ENCODE measurements at regions not wholly inside any gene's neighbourhood (a gene's known extent, or its start where the extent isn't known, plus 50 kb on each side); places are given as distances from the start of the nearest gene placed in this dataset.

DNA sequence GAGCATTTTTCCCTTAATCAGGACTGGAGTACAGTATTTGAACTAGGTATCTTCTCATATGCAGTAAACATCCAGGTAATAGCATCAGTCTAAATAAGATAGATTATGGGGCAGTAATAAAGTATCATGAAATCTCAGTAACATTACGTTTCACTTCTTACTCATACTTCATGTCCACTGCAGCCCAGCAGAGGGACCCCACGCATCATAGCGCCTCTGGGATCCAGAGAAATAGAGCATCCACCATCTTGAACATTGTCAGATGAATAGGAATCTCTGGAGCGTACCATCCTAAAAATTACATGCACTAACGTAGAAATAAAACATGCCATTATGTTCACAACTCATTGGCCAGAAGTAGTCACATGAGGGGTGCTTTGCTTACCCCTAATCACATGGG, 499.0 kb downstream of the CPS1 start:
- DNase-seq (ENCODE audit: low spot score): no peak
- FAIRE-seq: no peak

DNA sequence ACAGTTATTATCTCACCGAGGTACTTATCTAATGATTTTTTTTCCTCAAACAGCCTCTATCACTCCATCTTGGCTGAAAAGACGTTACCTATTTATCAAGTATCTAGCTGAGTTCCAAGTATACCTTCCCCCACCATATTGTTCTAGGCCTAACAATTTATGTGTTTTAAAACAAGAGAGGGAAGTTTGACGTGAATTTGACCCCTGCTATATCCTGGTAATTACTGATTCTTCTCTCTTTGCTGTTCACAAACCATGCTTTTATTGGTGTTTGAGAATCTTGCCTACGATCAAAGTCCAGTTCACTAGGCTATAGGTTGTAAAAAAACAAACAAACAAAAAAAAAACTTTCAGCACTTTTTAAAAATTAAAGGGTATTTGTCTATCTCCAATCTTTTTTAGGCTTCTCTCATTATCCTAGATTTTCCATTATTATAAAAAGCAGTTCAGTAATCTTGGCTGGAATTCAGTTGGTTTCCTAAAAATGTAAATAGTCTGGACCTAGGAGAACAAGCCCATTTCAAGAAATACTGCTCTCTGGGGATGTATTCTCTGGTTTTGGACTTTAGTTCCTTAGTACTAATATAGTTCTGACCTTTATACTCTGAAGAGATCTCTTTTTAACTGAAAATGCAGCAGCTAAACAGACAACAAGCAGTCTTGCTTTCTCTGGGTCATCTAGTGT, 505.4 kb downstream of the CPS1 start:
- FAIRE-seq: no peak
- DNase-seq (ENCODE audit: low spot score): no peak

DNA sequence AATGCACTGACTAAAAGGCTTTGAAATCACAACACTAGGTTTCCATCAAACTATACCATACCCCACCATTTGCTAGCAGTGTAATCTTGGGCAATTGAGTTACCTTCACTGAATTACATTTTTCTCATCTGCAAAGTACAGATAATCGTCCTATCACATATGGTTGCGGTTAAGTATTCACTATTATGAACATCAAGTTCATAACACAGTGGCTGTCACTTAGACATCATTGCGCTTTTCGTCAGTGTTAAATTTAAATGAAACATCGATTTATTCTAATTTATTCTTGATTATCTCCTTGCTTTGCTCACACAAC, 505.9 kb downstream of the CPS1 start:
- FAIRE-seq: no peak
- DNase-seq (ENCODE audit: low spot score): no peak

DNA sequence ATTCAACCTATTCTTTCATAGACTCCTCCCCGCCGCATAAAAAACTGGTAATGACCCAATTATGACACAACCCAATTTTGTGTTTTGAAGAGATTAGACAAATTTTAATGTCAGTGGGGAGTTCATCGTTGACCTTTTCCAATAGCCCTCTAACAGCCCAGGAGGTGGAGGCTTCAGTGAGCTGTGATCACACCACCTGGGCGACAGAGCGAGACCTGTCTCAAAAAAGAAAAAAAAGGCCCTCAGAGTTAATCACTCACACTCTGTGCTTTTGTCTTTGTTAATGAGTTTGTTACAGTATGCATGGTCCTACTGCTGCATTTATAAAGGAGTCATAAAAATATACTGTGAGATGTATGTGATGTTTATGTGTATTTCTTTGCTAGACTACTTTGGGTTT, 510.6 kb downstream of the CPS1 start:
- FAIRE-seq (no peak), DNase-seq (ENCODE audit: low spot score) (no peak)

DNA sequence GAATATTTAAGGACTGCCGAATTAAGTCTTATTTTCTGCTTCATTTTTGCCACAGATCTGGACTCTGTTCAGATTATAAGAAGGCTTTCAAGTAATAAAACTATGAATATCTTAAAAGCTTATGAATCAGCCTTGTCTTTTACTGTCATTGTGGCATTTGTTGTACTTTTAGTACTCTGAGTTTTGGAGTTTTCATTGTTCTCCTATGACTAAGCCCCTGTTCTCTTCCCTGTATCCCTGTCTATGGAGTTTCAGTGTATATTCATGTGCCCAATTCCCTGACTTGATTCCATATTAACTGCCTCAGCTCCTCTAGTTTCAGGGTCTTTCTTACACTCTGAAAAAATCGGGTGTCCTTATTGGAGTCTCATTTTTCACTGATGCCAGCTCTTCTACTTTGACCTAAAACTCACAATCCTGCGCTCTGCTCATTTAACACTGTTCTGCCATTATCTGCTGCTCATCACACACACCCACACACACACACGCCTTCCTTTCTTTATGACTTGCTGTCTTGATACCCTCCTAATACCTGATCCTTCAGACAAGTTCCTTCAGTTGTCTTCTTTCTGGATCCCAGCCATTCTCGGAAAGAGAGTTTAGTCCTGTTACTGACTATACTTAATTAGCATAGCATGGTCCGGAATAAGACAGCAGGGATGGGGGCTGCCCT, 511.8 kb downstream of the CPS1 start:
- FAIRE-seq (no peak), DNase-seq (ENCODE audit: low spot score) (no peak)

DNA sequence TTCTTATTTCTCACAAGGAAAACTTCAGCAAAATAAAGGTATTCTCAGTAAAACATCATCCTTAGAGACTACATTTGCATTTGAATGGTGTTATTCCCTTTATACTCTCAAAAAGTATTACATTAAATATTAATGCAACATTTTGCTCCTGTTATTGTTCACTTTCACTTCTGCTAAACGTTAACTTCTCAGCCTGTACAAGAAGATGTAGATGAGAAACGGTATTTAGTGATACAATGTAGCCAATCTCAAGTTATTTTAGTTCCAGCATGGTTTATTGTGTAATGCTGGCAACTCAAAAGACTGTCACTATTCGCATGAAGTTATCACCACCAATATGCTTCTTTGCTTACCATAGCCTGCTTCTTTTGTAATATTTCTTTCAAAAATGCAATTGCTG, 514.1 kb downstream of the CPS1 start:
- no peak for DNase-seq (ENCODE audit: low spot score)
- no peak for FAIRE-seq

DNA sequence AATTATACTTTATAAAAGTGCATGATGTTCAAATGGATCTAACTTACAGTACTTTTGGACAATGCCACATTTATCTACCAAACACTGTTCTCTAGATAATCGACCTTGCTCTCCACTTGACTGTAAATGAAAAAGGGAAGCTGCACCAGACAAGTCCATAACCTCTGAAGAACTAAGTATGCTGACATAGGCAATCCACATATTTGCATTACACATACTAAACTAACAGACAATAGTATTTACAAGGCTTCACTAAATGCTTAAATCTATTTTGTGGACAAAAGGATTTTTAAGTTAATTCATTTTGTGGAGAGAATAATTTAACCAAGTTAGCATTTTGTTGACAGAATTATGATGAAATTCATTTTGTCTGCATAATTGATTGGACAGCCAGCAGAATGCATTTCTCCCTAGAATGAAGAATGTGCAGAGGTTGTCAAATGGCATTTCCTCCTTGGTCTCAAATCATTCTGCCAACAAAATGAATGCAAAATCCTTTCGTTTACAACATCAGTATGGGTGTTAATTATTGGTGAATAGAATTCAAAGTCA, 520.9 kb downstream of the CPS1 start:
- FAIRE-seq: no peak
- DNase-seq (ENCODE audit: low spot score): no peak

DNA sequence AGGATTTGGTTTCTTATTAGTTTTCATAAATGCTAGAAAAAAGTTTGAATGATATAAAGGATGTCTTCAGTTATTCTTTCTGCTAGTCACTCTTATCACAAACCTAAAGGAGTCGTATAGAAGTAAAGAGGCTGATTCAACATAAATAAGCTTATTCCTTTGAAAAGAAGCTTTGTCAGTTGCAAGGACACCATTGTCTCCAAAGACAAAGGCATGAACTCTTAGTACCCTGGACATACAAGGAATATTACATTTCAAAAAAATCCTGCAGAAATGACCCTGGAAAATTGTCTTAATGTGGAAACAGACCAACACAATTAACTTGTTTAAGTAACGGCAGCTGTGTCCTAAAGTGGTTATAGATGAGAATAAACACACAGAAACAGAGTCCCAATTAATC, 528.0 kb downstream of the CPS1 start:
- FAIRE-seq: no peak
- DNase-seq (ENCODE audit: low spot score): no peak

DNA sequence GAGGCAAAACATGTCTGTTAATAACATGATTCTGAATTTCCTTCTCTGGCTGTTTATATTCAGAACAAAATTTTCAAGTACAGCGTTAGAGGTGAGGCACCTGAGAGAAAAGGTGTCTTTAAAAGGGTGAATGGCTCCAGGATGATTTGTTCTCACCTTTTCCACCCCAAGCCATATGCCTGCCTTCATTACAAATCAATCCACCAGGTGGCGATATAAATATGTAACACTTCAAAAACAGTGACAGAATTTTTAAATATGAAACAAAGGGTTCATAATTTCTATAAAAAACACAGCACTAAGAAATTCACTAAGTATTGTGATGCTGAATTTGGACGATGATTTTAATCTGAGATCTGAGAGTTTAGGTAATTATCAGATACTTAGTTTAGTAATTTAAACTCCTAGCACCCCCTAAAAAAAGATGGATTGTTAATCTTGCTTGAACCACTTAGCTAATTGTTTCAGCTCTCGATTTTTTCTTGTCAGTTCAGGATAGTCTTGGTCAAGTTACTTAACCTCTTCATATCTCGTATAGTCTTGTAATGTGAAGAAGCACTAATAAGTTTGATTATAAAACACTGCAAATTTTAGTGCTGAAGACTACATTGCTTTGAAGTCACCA, 528.8 kb downstream of the CPS1 start:
- DNase-seq (ENCODE audit: low spot score): peak; percentile 6
- peak; percentile 55 for FAIRE-seq

DNA sequence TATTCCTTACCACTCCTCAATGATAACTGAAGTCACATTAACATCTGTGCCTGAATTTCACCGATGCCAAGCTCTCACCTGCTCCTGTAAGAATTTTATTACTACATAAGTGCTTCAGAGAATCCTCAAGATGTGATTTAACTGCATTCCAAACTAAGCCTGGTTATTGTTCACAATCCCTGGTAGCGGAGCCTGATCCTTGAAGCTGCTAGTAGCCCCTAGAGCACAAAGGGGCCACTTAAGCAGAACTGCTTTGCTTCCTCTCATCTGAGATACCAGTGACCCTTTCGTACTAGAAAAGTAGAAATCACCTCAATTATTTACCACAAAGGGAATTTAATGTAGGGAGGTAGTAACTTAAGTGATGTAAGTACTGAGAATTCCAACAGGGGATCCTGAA, 529.6 kb downstream of the CPS1 start:
- no peak for FAIRE-seq

DNA sequence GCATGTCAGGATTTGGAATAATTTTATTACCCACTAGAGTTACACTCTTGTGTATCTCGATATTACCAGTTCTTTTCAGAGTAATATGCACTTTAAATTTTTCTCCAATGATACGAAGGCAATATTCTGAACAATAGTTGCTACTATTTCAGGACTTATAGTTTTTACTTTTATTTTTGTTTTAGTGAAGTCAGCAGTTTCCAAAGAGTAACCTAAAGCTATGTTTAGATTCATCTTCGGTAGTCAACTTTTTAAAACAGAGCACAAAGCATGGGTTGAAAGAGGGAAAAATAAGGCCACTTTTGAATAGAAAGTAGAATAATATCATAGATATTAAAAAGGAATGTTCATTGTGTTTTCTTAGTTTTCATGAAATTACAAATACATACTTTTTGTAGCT, 532.7 kb downstream of the CPS1 start:
- no peak for DNase-seq (ENCODE audit: low spot score)
- no peak for FAIRE-seq

More for the DNA sequence above, 529.6 kb downstream of the CPS1 start:
- no peak for DNase-seq (ENCODE audit: low spot score)

DNA sequence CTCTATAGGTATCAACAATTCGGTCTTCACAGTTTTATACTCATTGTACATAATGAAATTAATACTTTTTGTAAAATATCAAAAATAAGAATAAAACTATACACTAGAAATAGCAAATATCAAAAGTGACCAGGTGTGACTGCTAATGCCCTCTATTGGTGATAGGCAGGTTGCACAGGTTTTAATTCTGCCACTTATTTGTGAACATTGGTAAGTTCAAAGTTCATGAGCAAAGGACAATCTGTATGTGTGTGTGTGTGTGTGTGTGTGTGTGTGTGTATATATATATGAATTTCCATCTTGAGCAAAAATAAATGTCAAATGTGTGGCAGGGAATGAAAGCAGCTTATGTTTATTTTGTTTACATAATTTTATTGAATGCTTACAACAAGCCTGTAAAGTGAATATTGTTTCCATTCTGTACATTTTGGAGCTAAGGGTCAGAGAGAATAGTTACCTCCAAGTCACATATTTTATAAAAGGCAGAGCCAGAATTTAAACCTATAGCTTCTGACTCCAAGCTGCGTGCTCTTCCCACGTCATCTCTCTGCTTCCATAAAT, 537.4 kb downstream of the CPS1 start:
- DNase-seq (ENCODE audit: low spot score) (no peak), FAIRE-seq (no peak)

DNA sequence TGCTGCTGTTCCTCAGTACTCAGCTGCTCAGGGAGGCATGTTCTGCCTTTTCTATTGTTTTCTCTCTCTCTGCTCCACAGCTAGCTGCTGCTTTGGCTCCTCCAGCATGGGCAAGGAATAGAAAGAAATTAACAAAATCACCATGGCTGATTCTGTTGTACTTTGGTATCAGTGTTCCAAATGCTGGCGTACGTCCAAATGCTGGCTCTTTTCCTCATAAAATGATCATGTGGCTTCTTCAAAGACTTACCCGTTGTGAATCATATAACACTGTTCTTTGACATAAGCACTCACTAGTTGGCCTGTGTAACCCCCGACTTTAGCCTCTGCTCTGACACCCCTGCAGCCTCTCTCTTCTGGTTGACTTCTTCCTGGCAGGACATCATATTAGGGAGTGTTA, 547.6 kb downstream of the CPS1 start:
- no peak for DNase-seq (ENCODE audit: low spot score)
- no peak for FAIRE-seq

DNA sequence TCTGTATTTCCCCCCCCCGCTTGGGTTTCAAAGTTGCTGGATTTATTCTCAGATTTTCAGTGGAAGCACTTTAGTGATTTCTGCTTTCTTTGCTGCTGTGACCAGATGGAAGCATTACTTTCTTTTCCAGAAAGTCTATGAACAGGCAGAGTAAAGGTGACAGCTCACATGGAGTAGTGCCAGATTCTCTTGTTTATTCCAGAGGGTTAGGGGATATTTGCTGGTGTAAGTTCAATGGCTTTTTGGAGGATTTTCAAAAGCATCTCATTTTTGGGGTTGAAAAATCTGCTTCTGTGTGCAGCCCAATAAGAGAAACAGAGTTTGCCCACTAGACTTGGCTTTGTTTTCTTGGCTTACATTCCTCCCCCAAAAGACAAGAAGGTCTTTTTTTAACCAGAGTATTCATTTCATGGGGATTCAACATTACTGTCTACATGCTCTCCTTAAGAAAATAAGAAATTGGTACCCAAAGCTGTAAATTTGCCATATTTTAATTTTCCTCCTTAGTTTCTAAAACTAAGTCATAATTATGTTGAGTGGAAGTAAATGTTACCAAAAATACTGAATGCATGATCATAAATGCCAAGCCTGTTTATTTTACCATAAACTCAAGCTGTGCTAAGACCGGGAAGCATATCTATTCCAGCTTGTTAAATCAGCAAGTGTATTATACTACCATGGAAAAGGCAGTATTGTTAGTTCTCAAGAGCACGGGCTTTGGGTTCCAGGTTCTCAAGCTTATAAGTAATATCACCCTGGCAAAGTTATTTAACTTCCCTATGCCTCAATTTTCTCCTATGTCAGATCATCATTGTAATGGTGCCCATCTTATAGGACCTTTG, 557.2 kb downstream of the CPS1 start:
- FAIRE-seq (no peak), DNase-seq (ENCODE audit: low spot score) (no peak)

DNA sequence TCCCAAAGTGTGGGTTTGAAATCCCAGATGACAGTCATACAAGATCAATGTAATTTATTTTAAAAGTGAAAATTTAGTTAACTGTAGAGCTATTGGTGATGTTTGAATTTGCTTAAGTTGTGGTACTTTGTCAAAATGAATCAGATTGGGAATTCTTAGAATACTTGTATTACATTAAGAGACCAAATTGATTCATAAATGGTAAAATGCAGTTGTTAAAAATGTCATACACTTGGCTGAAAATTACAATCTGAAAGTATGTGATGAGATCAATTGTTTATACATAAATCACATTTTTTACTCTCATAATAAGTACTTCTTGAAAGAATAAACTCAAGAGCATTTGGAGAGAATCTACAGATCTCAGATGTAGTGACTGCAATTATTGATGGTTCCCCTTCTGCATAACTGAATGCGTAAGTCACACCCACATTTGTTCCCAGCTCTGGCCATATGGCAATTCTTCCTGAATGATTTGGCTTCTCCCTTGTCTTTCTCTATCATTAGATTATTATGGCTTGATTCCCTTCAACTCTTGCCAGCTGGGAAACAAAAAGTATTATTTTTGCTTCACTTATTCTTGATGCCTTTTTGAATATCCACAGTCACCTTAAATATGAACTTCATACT, 558.5 kb downstream of the CPS1 start:
- FAIRE-seq (no peak), DNase-seq (ENCODE audit: low spot score) (no peak)

DNA sequence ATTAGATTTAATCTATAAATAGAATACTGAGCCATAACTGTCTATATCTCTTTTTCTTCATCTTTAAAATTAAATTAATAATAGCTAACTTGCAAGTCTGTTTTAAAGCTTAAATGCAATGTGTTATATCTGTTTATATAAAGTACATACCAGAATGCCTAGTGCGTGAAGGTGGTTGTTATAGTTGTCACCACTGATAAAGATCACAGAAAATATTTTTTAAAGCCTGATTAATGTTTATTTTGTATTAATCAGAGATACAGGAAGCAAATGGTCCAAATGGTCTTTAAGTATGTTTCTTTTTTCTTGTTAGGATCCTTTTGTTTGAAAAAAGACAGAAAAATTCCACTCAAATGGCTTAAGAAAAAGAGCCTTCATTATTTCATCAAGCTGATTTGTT, 560.6 kb downstream of the CPS1 start:
- FAIRE-seq (no peak), DNase-seq (ENCODE audit: low spot score) (no peak)

DNA sequence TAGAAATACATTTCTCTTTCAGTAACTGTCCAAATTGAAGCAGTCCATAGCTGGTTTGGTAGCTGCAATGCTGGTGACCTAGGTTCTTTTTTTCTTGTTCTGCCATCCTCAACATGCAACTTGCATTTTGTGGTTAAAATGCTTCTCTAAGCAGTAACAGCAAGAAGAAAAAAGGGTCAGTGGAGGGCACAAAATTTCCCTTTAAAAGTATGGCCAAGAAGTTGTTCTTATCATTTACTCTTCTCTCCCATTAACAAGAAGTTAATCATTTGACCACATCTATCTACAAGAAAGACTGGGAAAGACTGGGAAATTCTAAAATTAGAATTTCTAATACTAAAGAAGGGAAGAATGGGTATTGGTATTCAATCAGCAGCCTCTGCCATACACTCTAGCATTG, 569.9 kb downstream of the CPS1 start:
- DNase-seq (ENCODE audit: low spot score) (no peak), FAIRE-seq (no peak)

DNA sequence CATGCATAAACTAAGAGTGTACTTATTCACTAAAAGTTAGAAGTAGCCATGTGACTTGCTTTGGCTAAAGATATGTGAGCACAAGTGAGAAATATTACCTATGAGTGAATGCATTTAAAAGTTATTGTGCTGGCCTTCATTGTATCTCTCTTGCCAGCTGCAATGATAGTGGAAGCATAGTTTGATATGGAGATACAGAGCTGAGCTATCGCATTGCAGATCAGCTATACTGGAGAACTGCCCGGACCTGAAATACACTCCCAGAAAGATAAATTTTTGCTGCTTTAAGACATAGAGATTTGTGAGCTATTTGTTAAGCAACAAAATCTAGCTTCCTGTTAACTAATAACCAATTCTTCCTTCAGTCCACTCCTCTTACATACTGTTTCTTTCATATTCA, 571.1 kb downstream of the CPS1 start:
- DNase-seq (ENCODE audit: low spot score) (no peak), FAIRE-seq (no peak)

DNA sequence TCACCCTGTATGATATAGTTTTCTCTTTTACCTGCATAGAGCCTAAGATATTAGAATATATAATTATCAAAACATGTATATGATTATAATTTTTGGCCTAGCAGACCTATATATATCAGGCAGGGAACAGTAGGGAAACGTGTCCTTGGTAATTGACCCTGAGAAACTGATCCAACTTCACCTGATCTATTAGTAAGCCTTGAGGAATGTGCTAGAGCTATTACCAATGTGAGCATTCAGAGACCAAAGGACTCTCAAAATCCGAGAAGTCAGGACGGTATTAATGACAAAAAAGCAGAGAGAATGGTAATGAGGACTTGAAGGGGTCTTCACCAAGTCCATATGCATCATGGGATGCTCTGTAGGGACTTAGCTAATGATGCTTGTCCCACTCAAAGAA, 571.9 kb downstream of the CPS1 start:
- DNase-seq (ENCODE audit: low spot score) (no peak), FAIRE-seq (no peak)

DNA sequence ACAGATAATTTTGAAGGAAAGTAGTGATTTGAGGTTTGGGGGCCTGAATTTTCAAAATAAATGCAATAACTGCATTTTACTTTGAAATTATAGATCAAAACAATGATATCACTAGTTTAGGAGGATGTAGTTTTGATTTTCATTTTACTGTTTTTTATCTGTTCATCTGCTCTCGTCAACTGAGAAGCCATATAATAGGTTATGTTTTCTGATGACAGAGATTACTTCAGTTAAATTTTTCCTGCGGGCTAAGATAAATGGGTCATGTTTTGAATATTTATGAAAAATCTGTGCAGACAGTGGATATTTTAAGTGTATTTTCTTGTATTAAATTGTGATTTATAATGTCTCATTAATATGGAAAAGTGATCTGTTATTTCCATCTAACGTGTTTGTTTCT, 573.4 kb downstream of the CPS1 start:
- DNase-seq (ENCODE audit: low spot score) (no peak), FAIRE-seq (no peak)

DNA sequence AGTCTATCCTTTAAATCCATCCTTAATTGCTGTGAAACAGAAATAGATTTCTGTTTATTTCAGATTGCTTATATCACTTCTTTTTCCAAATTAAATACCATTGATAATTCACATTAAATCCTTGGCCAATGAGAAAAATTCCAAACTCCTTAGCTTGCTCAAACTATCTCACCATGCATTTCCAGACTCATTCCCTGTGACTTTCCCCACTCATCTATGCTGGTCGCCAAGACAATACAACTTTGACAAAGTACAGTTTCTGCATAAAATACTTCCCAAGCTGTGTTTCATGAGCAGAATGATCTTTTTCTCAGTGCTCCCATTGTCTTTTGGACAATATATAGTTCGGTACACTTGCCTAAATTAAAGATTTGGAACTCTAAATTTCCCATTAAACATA, 575.6 kb downstream of the CPS1 start:
- FAIRE-seq: no peak

More for the DNA sequence above, 575.6 kb downstream of the CPS1 start:
- DNase-seq (ENCODE audit: low spot score): no peak

Measured in RCC 7860 (cell line).